NCI-H82 treated with DMSO at 0.1 percent for 48 hours (cell line): ENCODE measurements at regions not wholly inside any gene's neighbourhood (a gene's known extent, or its start where the extent isn't known, plus 50 kb on each side); places are given as distances from the start of the nearest gene placed in this dataset.
"Not testable (repeated sequence)": the region's sequence is repeated elsewhere in the genome, so short reads cannot be mapped to it uniquely, and the experiment has no call there.

ENCODE experiments used
- DNase-seq: peaks from one replicate; lab custom pipeline; 2025; ENCODE audit not compliant: unreplicated experiment; lab: John Stamatoyannopoulos, UW

DNA sequence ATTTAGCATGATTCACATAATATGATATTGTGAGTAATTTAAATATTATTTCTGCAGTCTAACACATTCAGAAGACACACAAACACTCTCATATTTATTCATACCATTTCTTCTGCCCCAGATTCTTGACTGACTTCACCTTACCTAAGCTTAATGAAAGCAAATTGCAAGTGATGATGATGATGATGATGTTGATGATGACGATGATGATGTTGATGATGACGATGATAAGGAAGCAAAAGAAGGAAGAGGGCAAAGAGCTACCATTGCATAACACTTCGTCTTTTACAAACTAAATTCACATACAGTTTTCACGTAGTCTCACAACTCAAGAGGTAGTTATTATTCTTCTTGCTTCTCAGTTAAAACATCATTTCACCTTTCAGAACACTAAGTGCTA is 404.7 kb downstream of the NAF1 start:
- DNase-seq, result no peak

DNA sequence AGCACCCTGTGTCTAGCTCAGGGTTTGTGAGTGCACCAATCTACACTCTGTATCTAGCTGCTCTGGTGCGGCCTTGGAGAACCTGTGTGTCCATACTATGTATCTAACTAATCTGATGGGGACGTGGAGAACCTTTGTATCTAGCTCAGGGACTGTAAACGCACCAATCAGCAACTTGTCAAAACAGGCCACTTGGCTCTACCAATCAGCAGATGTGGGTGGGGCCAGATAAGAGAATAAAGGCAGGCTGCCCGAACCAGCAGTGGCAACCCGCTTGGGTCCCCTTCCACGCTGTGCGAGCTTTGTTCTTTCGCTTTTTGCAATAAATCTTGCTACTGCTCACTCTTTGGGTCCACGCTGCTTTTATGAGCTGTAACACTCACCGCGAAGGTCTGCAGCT is 426.5 kb downstream of the NAF1 start:
- DNase-seq, result not testable (repeated sequence)

DNA sequence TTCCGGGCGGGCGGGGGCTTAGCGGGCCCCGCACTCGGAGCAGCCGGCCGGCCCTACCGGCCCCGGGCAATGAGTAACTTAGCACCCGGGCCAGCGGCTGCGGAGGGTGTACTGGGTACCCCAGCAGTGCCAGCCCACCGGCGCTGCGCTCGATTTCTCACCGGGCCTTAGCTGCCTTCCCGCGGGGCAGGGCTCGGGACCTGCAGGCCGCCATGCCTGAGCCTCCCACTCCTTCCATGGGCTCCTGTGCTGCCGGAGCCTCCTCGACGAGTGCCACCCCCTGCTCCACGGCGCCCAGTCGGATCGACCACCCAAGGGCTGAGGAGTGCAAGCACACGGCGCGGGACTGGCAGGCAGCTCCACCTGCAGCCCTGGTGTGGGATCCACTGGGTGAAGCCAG is 427.1 kb downstream of the NAF1 start:
- DNase-seq, result not testable (repeated sequence)

DNA sequence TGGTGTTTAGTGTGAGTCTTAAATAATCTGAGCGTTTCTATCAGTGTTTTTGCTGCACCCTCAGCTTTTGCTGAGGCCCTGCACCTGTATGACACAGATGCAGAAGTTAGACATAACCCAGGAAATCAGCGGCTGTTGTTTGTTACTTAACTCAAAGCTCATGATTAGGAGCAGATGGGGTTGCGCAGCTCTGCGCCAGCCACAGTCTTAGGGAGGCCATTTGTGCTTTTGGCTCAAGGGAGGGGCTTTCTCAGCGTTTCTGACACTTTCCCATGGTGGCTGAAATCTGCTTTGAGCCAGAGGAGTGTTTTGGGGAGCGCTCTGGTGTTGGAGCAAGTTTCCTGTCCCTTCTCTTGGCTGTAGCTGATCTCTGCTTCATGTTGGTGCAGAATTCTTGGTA is 433.8 kb downstream of the NAF1 start:
- peak; percentile 64 for DNase-seq

DNA sequence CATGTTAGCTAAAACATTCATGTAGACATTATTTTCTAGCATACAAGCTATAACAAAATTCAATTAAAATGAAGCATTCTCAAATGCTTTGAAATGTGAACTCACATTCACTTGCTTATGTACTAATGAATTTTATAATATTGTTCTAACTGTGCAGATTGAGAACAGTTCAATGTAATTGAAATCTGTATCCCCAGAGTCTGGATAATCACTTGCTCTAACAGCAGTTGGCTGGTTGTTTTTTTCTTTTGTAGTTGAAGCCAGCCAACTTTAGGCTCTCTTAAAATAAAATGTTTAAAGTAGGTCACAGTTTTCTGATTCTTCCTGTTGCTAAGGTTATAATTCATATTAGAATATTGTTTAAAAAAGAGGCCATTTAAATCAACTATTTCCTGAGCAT is 438.9 kb downstream of the NAF1 start:
- DNase-seq, result no peak

DNA sequence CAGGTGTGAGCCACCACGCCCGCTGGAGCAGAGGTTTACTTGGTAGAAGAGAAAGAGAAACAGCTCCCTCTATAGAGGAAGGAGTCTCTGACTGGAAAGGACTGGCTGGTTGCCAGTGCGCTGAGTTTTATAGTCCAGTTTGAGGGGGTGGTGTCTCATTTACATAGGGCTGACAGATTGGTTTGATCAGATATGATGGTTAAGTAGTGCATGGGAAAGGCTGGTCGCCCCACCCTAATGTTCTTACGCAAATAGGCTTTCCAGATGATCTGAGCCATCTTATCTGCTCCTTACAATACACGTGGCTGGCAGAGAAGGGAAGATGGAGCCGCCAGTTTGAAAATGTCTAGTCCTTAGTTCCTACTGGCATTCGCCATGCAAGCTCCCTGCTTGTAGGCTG is 439.5 kb downstream of the NAF1 start:
- no peak for DNase-seq

DNA sequence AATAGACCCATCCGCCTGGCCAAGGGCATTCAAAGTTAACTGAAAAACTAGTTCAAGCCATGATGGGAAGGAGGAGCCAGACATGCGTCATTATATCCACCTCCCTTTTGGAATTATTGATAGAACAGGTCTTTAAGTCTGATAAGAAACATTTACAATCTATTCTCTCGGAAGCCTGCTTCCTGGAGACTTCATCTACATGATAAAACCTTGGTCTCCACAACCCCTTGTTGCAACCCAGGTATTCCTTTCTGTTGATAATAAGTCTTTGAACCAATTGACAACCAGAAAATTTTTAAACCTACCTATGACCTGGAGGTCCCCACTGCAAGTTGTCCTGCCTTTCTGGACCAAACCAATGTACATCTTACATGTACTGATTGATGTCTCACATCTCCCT is 451.3 kb downstream of the NAF1 start:
- no peak for DNase-seq

DNA sequence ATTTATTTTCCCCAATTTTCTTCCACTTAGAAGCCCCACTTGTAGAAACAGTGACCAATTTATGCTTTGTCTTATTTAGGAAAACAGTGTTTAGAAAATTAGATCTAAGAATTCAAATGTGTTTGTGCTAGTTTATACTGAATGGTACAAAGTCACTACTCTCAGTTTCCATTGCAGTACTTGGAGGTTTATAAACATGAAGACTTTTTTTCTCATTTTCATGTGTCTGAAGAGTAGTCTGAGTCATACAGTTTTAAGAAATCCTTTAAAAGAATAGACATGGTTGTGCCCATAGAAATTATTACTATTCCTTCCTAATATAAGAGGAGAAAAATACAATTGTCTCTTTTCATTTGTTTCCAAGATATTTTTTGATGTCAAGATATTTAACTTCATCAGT is 458.7 kb downstream of the NAF1 start:
- no peak for DNase-seq

DNA sequence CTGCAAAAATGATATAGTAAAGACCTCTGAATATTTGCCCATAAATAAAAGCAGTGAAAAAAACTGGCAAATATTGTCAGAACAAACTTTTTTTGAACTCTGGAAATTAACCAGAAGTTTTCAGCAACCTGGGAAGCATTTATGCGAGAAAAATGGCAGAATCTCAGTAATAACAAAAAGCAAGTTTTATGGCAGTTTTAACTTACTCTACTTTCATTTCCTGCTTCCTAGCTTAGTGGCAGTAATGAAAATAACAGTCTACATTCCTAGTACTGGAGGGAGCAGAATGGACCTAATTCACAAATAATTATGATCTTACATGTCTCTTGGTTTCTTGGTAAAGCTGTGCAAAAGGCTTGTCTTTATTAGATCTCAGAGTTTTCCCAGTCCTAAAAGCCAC is 460.1 kb downstream of the NAF1 start:
- no peak for DNase-seq

DNA sequence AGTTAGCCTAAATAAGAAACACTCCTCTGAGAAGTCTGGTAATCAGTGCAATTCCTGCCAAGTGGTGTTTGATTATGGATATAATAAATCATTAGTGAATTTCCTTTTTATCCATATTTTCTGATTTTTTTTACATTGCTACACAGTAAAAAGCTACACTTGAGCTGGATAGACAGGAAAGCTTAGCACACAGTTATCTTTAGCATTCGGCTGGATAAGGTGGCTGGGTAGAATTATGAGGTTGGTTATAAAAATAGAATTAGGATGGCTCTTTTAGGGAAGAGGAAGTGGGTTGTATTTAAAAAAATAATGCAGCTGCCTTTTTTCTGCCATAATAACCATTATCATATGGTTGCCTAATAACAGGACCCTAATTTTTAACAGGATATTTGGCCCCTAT is 460.6 kb downstream of the NAF1 start:
- DNase-seq, result no peak

DNA sequence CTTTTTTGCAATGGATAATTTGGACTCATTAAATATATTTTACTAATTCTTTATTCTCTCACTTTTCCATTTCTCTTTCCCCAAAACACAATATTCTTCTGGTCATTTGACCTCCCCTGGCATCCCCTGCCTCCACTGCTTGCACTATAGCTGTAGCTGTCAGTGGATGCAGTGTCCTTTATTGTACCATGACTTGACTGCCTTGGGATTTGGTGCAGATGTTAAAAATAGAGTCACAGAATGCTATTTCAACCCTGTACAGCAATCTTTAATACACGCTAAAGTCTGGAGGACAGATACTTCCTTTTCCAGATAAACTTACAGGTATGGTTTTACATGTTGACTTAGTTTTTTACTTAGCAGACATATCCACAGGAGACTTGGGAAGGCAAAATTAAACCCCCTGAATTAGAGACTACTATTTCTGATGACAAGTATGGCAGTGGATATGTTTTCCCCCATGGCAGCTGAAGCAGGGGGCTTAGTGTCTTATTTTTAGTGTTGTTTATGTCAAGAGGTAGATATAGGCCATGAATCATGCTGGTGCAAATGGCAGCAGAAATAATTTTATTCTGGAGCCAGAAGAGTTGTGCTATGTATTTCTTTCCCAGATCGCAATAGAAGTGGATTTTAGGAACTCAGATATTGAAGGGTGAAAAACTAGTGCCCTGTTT is 461.4 kb downstream of the NAF1 start:
- no peak for DNase-seq

DNA sequence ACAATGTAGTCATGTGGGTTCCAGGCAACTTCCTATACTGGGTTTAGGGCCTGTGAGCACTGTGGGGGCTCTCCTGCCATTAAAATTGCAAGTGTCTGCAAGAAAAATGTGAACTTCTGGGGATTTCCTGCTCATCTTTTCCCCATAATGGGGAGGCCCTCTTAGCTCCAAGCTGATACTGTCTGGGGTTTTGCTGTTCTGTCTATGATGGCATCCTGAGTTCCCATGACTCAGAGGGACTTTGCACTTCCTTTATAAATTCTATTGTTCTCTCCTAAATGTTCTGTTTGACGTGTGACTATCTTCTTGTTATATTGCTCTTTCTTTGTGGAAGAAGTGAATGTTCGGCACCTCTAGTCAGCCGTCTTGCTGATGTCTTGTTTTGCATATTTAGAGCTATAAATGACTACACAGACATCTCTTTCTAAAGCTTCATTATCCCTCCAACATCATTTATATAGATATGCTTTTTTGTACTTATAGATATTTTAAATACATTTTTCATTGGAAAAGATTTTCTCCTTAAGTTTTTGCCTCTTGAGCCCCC is 465.8 kb downstream of the NAF1 start:
- no peak for DNase-seq

DNA sequence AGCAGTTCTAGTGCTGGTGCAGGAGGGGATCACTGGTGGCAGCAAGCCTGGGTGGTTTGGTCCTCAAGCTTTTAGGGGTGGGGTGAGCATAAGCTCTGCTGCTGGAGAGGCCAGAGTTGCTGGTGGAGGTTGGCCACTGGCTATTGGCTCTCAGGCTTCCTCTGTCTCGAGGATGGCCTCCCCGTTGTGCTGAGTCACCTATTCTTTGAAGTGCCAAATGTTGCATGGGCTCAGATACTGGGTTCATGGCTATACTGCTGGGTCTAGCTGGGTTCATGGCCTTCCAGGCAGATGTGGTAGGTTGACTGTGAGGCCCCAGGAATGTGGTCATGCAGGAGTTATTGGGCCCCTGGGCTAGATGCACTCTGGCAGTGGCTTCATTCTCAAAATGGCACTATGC is 466.3 kb downstream of the NAF1 start:
- DNase-seq, result no peak

DNA sequence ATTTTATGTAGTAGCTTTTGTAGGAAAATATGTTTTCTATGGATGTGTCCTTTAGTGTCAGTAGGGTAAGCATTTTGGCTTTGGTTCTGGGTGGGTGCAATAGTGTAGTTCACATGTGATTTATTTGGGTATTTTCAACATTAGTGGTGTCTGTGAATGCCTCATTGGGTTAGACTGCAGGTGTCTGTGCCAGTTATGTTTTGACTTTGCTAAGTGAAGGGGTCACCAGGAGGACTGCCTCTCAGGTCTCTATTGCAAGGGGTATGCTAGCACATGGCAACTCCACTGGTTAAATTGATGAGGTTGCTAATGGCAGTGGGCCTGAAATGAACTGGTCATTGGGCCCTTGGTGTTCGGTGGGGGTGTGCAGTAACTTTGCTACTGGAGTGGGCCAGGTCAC is 467.1 kb downstream of the NAF1 start:
- no peak for DNase-seq

DNA sequence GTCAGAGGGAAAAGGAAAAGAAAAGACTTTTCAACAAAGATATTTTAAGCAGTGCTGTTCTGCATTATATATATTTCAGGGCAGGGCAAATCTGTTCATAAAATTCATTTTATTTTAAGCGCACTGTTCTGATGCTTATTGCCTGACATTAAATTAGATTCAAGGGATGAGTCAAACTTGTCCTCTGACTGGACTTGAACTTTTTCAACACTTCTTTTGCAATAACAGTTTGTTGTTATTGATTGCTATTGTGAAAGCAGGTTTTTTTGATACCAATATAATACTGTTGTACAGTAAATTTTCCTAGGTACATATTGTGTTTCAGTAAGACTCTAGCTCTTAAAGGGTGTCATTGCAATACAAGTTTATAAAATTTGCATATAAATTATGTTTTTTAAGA is 481.3 kb downstream of the NAF1 start:
- DNase-seq, result no peak

DNA sequence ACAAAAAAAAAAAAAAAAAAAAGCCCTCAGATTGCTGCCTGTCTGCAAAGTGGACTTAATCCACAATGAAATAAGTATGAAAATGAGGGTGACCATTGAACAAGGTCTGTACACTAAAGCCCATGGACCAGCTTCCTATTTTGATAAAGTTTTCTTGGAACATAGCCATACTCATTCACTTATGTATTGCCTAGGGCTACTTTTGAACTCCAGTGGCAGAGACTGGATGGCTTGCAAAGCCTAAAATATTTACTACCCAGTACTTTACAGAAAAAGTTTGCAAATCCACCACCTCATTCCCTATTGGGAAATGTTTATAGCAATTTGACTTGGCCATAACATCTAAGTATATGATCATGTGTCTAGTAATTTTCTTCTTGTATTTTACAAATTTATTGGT is 481.7 kb downstream of the NAF1 start:
- no peak for DNase-seq

DNA sequence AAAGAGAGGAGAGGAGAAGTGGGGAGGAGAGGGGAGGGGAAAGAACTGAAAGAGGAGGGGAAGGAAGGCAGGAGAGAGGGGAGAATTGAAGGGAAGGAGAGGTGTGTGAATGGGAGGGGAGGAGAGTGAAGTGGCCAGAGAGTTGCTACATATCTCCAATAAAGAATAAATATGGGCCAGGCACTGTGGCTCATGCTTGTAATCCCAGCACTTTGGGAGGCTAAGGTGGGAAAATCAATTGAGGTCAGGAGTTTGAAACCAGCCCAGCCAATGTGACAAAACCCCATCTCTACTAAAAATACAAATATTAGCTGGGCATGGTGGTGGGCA is 482.4 kb downstream of the NAF1 start:
- DNase-seq, result no peak

DNA sequence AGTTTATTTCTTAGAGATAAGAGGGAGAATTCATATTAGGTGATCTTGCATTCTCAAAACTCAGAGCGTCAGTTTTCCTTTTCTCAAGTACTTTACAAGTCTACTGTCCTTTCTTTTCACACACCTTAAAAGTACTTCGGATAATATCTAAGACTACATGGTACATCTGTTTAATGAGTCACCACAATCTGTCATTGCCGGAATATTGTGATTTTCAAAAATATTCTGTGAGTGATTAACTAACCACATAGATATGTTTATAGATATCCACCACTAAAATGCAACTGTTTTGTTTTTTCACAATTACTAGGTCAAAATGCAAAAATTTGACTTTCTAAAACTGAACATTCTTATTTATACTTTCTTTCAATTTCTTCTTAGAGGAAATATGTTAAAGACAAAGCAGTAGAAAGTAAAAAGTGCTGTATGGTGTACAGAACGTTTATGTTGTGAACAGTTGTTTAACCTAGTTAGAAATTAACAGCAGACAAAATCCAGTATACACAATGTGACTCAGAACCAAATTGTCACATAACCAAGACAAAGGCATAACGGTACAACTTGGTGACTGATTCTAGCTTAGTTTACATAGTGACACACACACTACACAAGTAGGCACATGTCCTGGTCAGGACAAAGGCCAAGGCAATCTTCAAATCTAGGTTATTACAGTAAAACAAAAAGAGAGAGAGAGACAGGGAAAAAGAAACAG is 482.9 kb downstream of the NAF1 start:
- DNase-seq, result no peak

DNA sequence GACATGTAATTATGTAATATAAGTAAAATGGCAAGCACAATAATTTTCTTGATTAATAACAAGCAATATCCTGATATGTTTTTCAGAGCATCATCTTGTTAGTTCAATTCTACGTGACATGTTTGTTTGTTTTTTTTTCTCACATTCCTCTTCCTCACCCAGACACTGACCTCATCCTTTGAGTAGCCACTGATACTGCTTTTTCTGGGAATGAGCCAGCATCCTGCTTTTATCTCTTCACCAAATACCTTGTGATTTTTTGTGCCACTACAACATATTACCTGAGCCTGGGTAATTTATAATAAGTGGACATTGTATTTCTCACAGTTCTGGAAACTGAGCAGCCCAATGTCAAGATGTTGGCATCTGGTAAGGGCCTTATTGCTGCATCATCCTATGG is 484.0 kb downstream of the NAF1 start:
- DNase-seq, result no peak

DNA sequence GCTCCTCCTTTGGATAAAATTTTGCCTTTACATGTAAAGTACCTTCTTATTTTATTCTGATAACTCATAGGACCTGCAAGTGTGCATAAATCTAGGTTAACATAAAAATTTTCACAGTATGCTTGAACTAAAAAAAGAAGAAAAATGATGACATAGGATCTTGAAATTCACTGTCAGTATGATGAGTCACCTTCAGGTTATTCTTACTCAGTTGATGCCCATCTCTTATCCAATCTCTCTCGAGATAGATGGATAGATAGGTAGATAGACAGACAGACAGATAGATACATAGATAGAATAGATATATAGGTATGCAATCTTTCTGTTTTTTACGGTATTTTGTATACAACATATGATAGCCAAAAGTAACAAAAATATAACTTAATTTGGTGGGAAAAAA is 485.5 kb downstream of the NAF1 start:
- DNase-seq, result no peak

DNA sequence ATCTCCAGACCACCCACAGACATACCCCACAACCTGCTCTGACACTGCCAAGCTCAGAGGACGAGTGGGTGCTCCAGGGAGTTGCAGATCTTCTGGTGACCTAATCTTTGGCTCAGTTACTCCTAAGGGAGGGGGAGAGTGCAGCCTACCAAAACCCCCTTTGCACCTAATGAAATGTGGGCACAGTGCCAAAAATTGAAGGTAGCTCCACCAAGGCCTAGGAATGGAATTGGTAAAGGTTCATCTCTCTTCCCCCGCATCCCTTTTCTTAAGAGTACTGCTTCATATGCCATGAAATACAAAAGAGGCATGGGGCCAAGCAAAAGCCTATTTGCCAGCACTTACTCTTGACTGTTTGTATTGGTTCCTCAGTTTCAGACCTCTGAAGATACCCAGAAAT is 491.0 kb downstream of the NAF1 start:
- no peak for DNase-seq

DNA sequence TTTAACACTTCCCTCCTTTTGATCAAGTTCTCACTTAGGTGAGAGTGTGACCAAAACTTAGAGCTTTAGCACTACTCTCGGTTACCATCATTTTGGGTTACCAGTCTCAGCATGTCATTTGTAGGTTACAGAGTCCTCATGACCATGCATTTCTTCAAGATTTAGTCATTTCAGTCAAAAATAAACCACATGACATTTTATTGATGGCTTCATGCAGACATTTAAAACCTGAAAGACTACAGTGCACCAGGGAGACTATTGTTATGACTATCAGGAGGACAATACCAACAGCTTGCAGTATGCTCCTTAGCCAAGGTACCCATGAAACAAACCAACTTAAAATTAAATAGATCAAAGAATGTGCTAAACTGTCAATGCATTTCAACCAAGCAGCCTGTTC is 498.1 kb upstream of the FSTL5 start:
- DNase-seq, result no peak

DNA sequence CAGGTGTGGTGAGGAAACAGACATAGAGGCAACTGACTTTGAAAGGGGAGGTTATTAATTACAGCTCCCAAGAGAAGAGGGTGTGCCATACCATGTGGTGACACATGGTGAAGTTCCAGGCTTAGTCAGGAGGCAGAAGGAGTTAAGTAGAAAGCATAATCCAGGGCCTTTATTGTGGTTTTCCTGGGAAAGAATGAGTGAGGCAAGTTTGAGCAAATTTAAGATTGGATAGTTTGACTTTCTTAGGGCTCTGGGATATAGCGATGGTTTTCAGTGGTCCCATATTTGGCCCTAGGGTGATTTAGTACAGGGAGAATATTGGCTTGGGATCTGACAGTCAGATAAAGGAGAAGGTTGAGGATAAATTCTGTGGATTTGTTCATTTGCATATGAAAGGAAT is 495.9 kb upstream of the FSTL5 start:
- no peak for DNase-seq
